Caco-2 (cell line): ENCODE measurements at regions not wholly inside any gene's neighbourhood (a gene's known extent, or its start where the extent isn't known, plus 50 kb on each side); places are given as distances from the start of the nearest gene placed in this dataset.

Experiments used
- BruUV-seq: library from RNA; stranded (reverse); fragments of 400-500 nt; replicated peaks from 2 replicates; lab custom pipeline; 2021; lab: Mats Ljungman, UMichigan
- CTCF ChIA-PET: fragments of 300-600 bp; sonication (Branson Sonifier 250); formaldehyde crosslinking; loops from one replicate; lab custom pipeline; 2022; ENCODE audit warnings: antibody characterized with exemption; lab: Charles Lee
- POLR2A ChIA-PET: fragments of 300-600 bp; sonication (Branson Sonifier 250); formaldehyde crosslinking; loops from one replicate; lab custom pipeline; 2022; ENCODE audit warnings: antibody characterized with exemption; lab: Charles Lee
- DNase-seq, 2 experiments: peaks; one replicate each; pipeline versions ENCODE4 v3.0.0 to v3.0.0-alpha.2; 2020 to 2022
- H3K27me3 ChIP-seq: replicated peaks from 2 replicates; pipeline ENCODE4 v1.6.0; 2011; ENCODE audit warnings: low read length; ENCODE audit not compliant: control insufficient read depth, insufficient read depth
- H3K36me3 ChIP-seq: 2 replicates; pipeline ENCODE4 v1.5.1; 2011; ENCODE audit warnings: low read length; ENCODE audit not compliant: control insufficient read depth, insufficient read depth
- H3K4me1 ChIP-seq: fragments of 250-450 bp; sonication (Bioruptor Pico); 2 replicates; pipeline ENCODE4 v1.5.1; 2020; ENCODE audit warnings: mild to moderate bottlenecking
- H3K4me3 ChIP-seq: 2 replicates; pipeline ENCODE4 v1.5.1; 2011; ENCODE audit warnings: low read depth, mild to moderate bottlenecking, control low read depth, low read length
- H3K9me3 ChIP-seq: fragments of 250-450 bp; sonication (Bioruptor Pico); 2 replicates; pipeline ENCODE4 v1.5.1; 2020; ENCODE audit warnings: mild to moderate bottlenecking, moderate library complexity
- H3K27ac Mint-ChIP-seq: one replicate; pipeline ENCODE4 v1.8.0; 2022; ENCODE audit warnings: mixed read lengths; ENCODE audit not compliant: unreplicated experiment
- H3K27me3 Mint-ChIP-seq: one replicate; pipeline ENCODE4 v1.8.0; 2022; ENCODE audit warnings: mixed read lengths; ENCODE audit not compliant: insufficient read depth, unreplicated experiment
- H3K36me3 Mint-ChIP-seq: one replicate; pipeline ENCODE4 v1.8.0; 2022; ENCODE audit warnings: mild to moderate bottlenecking, mixed read lengths; ENCODE audit not compliant: insufficient read depth, unreplicated experiment
- H3K4me1 Mint-ChIP-seq: one replicate; pipeline ENCODE4 v1.8.0; 2022; ENCODE audit warnings: low read depth, mixed read lengths; ENCODE audit not compliant: unreplicated experiment
- H3K4me3 Mint-ChIP-seq: one replicate; pipeline ENCODE4 v1.8.0; 2022; ENCODE audit warnings: mild to moderate bottlenecking, moderate library complexity, mixed read lengths; ENCODE audit not compliant: unreplicated experiment
- H3K9me3 Mint-ChIP-seq: one replicate; pipeline ENCODE4 v1.8.0; 2022; ENCODE audit warnings: mixed read lengths; ENCODE audit not compliant: unreplicated experiment
- intact Hi-C: fragments of 100-400 bp; cut with micrococcal nuclease; formaldehyde crosslinking; loops from one replicate; pipeline ENCODE4 v1.10.0; 2022; ENCODE audit not compliant: unreplicated experiment
- TF ChIP-seq, protein P1 (sequence below), 2 experiments: fragments of 200-600 bp in 1 of 2; IDR thresholded peaks; 1 replicate in 1 of 2; 2 replicates in 1 of 2; pipeline versions ENCODE4 v1.5.1 to v1.8.0; 2011 to 2022; ENCODE audit warnings: antibody characterized with exemption in 1 of 2, control low read depth in 1 of 2, inconsistent platforms in 1 of 2, low read depth in 1 of 2, low read length in 1 of 2, mild to moderate bottlenecking in 1 of 2, moderate library complexity in 1 of 2; ENCODE audit not compliant: insufficient read depth in 1 of 2, severe bottlenecking in 1 of 2, unreplicated experiment in 1 of 2

DNA sequence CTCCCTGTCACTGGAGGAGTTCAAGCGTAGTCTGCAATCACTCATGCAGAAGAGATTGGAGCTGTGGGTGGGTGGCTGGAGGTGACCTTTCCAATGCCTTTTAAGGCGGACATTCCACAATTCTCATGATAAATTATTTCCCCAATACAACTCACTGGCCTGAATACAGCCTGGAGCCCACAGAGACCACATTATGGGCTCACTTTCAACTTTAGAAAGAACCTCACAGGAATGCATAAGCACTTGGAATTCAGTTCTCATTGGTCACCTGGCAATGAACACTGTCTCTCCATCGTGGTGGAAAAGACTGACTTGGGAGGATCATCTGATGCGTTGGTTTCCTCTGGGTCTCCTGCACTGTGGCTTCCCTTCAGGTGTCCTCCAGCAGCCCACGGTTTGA is 151.8 kb upstream of the KCND3 start:
- H3K27me3 ChIP-seq = no peaks in the 10 kb centered on the region
- no peak for DNase-seq
- H3K27ac Mint-ChIP-seq = no peak overlapping the region
- ChIA-PET CTCF (no interaction called here), POLR2A (no interaction called here)
- BruUV-seq = no TSS peak
- H3K4me3 ChIP-seq = no peak overlapping the region
- no peaks in the 10 kb centered on the region for H3K4me1 ChIP-seq
- no peaks in the 10 kb centered on the region for H3K9me3 Mint-ChIP-seq
- no peak overlapping the region for H3K4me3 Mint-ChIP-seq
- no peaks in the 10 kb centered on the region for H3K36me3 ChIP-seq
- peaks cover 18% of the 10 kb centered on the region for H3K27me3 Mint-ChIP-seq
- intact Hi-C loops = no loop called here
- TF ChIP-seq, protein P1, sequence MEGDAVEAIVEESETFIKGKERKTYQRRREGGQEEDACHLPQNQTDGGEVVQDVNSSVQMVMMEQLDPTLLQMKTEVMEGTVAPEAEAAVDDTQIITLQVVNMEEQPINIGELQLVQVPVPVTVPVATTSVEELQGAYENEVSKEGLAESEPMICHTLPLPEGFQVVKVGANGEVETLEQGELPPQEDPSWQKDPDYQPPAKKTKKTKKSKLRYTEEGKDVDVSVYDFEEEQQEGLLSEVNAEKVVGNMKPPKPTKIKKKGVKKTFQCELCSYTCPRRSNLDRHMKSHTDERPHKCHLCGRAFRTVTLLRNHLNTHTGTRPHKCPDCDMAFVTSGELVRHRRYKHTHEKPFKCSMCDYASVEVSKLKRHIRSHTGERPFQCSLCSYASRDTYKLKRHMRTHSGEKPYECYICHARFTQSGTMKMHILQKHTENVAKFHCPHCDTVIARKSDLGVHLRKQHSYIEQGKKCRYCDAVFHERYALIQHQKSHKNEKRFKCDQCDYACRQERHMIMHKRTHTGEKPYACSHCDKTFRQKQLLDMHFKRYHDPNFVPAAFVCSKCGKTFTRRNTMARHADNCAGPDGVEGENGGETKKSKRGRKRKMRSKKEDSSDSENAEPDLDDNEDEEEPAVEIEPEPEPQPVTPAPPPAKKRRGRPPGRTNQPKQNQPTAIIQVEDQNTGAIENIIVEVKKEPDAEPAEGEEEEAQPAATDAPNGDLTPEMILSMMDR (IDR thresholded peaks at IDR 0.05; ENCODE audit: insufficient read depth in 1 of 2, low read depth in 1 of 2, low read length in 1 of 2, severe bottlenecking in 1 of 2, unreplicated experiment in 1 of 2) = no peak
- H3K4me1 Mint-ChIP-seq = no peaks in the 10 kb centered on the region
- no peaks in the 10 kb centered on the region for H3K9me3 ChIP-seq
- no peaks in the 10 kb centered on the region for H3K36me3 Mint-ChIP-seq

DNA sequence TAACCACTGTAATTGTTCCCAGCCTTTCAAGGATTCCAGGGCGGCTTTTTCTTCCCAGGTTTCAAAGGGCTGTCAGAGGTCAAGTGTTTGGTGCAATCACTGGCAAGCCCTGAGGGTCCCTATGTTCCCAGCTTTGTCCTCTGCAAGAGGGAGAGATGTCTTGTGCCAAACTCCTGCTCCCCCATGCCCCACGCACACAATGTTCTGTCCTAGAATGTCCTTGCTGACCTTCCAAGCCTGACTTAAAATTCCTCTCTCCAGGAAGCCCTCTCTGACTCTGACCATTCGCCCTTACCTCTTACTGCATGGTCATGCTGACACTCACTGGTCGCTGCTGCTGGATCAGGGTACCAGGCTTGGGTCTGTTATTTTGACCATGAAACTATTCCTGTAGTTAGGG is 152.5 kb upstream of the KCND3 start:
- intact Hi-C loops = no loop called here

DNA sequence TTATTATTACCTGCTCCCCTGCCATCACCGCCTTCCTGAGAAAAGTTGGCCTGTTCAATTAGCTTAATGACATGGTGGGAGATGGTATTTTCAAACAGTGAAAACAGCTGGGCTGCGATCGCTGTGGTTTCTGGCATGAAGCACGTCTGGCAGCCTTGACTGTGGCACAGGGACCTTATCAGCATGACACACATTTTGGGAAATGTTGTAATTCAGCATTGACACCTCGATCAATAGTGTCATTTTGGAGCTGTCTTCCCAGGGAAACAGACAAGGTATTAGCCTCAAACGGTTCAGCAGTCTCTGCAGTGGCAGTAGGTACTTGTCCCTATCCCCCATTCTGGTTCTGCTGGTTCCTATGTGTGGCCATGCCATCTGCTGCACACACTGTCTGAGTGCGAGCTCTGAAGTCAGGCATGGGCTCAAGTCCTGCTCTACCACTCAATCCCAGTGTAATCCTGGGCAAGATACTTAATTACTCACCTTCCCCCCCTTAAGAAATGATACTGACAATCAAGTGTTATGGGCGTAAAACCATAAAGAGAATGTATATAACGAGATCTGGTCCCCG is 154.5 kb upstream of the KCND3 start:
- no peak overlapping the region for H3K4me3 ChIP-seq
- BruUV-seq = no TSS peak
- no peaks in the 10 kb centered on the region for H3K36me3 ChIP-seq
- Mint-ChIP-seq H3K9me3 (no peaks in the 10 kb centered on the region), H3K27ac (no peak overlapping the region), H3K27me3 (peaks cover 23% of the 10 kb centered on the region), H3K36me3 (no peaks in the 10 kb centered on the region), H3K4me3 (no peak overlapping the region), H3K4me1 (no peaks in the 10 kb centered on the region)
- no peaks in the 10 kb centered on the region for H3K27me3 ChIP-seq
- no peak for DNase-seq
- intact Hi-C loops = no loop called here
- H3K4me1 ChIP-seq = no peaks in the 10 kb centered on the region
- TF ChIP-seq, protein P1 (IDR thresholded peaks at IDR 0.05; ENCODE audit: insufficient read depth in 1 of 2, low read depth in 1 of 2, low read length in 1 of 2, severe bottlenecking in 1 of 2, unreplicated experiment in 1 of 2) = no peak
- POLR2A ChIA-PET = no interaction called here
- no peaks in the 10 kb centered on the region for H3K9me3 ChIP-seq
- CTCF ChIA-PET = no interaction called here

More for the DNA sequence above, 152.5 kb upstream of the KCND3 start:
- Histone ChIP-seq H3K4me1 (no peaks in the 10 kb centered on the region), H3K27me3 (no peaks in the 10 kb centered on the region), H3K9me3 (no peaks in the 10 kb centered on the region), H3K4me3 (no peak overlapping the region), H3K36me3 (no peaks in the 10 kb centered on the region)
- Mint-ChIP-seq H3K4me3 (no peak overlapping the region), H3K9me3 (no peaks in the 10 kb centered on the region), H3K4me1 (no peaks in the 10 kb centered on the region), H3K36me3 (no peaks in the 10 kb centered on the region), H3K27me3 (peaks cover 15% of the 10 kb centered on the region), H3K27ac (no peak overlapping the region)
- no peak for DNase-seq
- POLR2A ChIA-PET = no interaction called here
- no TSS peak for BruUV-seq
- TF ChIP-seq, protein P1 (IDR thresholded peaks at IDR 0.05; ENCODE audit: insufficient read depth in 1 of 2, low read depth in 1 of 2, low read length in 1 of 2, severe bottlenecking in 1 of 2, unreplicated experiment in 1 of 2) = no peak
- CTCF ChIA-PET = no interaction called here
